HG02623 (cell line): ENCODE measurements at regions not wholly inside any gene's neighbourhood (a gene's known extent, or its start where the extent isn't known, plus 50 kb on each side); places are given as distances from the start of the nearest gene placed in this dataset.

ENCODE experiments used
- ATAC-seq: cut with Tn5 transposase; IDR thresholded peaks from one replicate; pipeline ENCODE4 v1.9.1; 2021; ENCODE audit warnings: moderate library complexity; ENCODE audit not compliant: unreplicated experiment

- ATAC-seq = no peak
Measured at GRCh38 chr1:93746021-93746812, 64.6 kb upstream of the BCAR3 start.

GRCh38 chr1:93744299-93744988 is 62.8 kb upstream of the BCAR3 start:
- ATAC-seq = no peak

GRCh38 chr1:93743465-93743864 is 61.8 kb upstream of the BCAR3 start:
- ATAC-seq = no peak

- no peak for ATAC-seq
Measured at GRCh38 chr1:93740601-93741031, 59.0 kb upstream of the BCAR3 start.

GRCh38 chr1:93740157-93740556 is 58.5 kb upstream of the BCAR3 start:
- ATAC-seq = no peak

GRCh38 chr1:93739472-93739871 is 57.8 kb upstream of the BCAR3 start:
- no peak for ATAC-seq

- ATAC-seq = no peak
Measured at GRCh38 chr1:93738926-93739325, 57.3 kb upstream of the BCAR3 start.

GRCh38 chr1:93738075-93738622 is 56.5 kb upstream of the BCAR3 start:
- no peak for ATAC-seq

GRCh38 chr1:93735722-93736121 is 54.1 kb upstream of the BCAR3 start:
- ATAC-seq = no peak

- ATAC-seq = no peak
Measured at GRCh38 chr1:93734999-93735398, 53.4 kb upstream of the BCAR3 start.

- no peak for ATAC-seq
Measured at GRCh38 chr1:93733340-93733739, 51.7 kb upstream of the BCAR3 start.

- no peak for ATAC-seq
Measured at GRCh38 chr1:93732514-93732913, 50.9 kb upstream of the BCAR3 start.
